GM13977 (cell line): ENCODE measurements at regions not wholly inside any gene's neighbourhood (a gene's known extent, or its start where the extent isn't known, plus 50 kb on each side); places are given as distances from the start of the nearest gene placed in this dataset.

Experiments used
- DNase-seq: peaks from one replicate; pipeline ENCODE4 v3.0.0; 2012; ENCODE audit warnings: low spot score
- CTCF ChIP-seq: IDR thresholded peaks from 2 replicates; pipeline ENCODE4 v1.5.1; 2012; ENCODE audit warnings: mild to moderate bottlenecking, control low read depth; ENCODE audit not compliant: insufficient read depth; ENCODE audit errors: extremely low read depth, missing control alignments
- in situ Hi-C: fragments of 300-500 bp; cut with MboI; formaldehyde crosslinking; loops from one replicate; pipeline ENCODE4 v1.12.0; 2022; ENCODE audit warnings: low sequenced_read_pairs, low pct_unique_long_range_greater_than_20kb, mixed read lengths, inconsistent platforms; ENCODE audit not compliant: unreplicated experiment

- in situ Hi-C loops, result no loop called here
- TF ChIP-seq CTCF, result no peak
- no peak for DNase-seq
Measured at GRCh38 chr12:90060031-90060430, 351.4 kb upstream of the ATP2B1 start.

- no peak for TF ChIP-seq CTCF
- in situ Hi-C loops, result no loop called here
- no peak for DNase-seq
Measured at GRCh38 chr12:90058704-90059103, 350.1 kb upstream of the ATP2B1 start.

- in situ Hi-C loops, result no loop called here
- no peak for TF ChIP-seq CTCF
- no peak for DNase-seq
Measured at GRCh38 chr12:90055071-90055470, 346.4 kb upstream of the ATP2B1 start.

GRCh38 chr12:90048918-90049317 lies 340.3 kb upstream of the ATP2B1 start:
- no peak for DNase-seq
- in situ Hi-C loops, result no loop called here

GRCh38 chr12:90045559-90045958 lies 336.9 kb upstream of the ATP2B1 start:
- no peak for DNase-seq
- in situ Hi-C loops, result no loop called here
- TF ChIP-seq CTCF, result no peak

More at GRCh38 chr12:90048918-90049317, 340.3 kb upstream of the ATP2B1 start:
- no peak for TF ChIP-seq CTCF

- TF ChIP-seq CTCF, result no peak
- no peak for DNase-seq
- in situ Hi-C loops, result no loop called here
Measured at GRCh38 chr12:90044069-90044468, 335.4 kb upstream of the ATP2B1 start.
